Uterus (tissue), 3 donors: ENCODE measurements at regions not wholly inside any gene's neighbourhood (a gene's known extent, or its start where the extent isn't known, plus 50 kb on each side); places are given as distances from the start of the nearest gene placed in this dataset.

Experiments
- DNase-seq, 2 donors: peaks; one replicate each; pipeline ENCODE4 v3.0.0-alpha.2; 2019 to 2020
- H3K27ac ChIP-seq, 2 donors: fragments of 200-600 bp; sonication (generic); 1 replicate in 1 of 2; 2 replicates in 1 of 2; pipeline ENCODE4 v1.5.1; 2016 to 2018
- H3K27me3 ChIP-seq, 2 donors: fragments of 200-600 bp; sonication (generic); one replicate each; pipeline ENCODE4 v1.5.1; 2018 to 2019; ENCODE audit warnings: control low read depth in 1 of 2
- H3K36me3 ChIP-seq, 2 donors: fragments of 200-600 bp; sonication (generic); one replicate each; pipeline ENCODE4 v1.5.1; 2019; ENCODE audit warnings: control low read depth in 1 of 2
- H3K4me1 ChIP-seq, 2 donors: fragments of 200-600 bp; sonication (generic); one replicate each; pipeline ENCODE4 v1.5.1; 2018 to 2019; ENCODE audit warnings: control low read depth in 1 of 2
- H3K4me3 ChIP-seq, 2 donors: fragments of 200-600 bp; sonication (generic); 1 replicate in 1 of 2; 2 replicates in 1 of 2; pipeline ENCODE4 v1.5.1; 2018 to 2019; ENCODE audit warnings: mild to moderate bottlenecking in 1 of 2
- H3K9me3 ChIP-seq, 2 donors: fragments of 200-600 bp; sonication (generic); one replicate each; pipeline ENCODE4 v1.5.1; 2019; ENCODE audit warnings: control low read depth in 1 of 2
- POLR2A ChIP-seq, 2 donors: fragments of 450-650 bp; IDR thresholded peaks; one replicate each; pipeline ENCODE4 v1.6.1; 2016; ENCODE audit warnings: antibody characterized with exemption in 2 of 2, mild to moderate bottlenecking in 1 of 2, moderate library complexity in 1 of 2
- intact Hi-C: fragments of 100-400 bp; cut with DNase I; formaldehyde crosslinking; loops from one replicate; pipeline ENCODE4 v1.15.1; 2023; ENCODE audit warnings: low total_unique reads
- TF ChIP-seq, protein P1 (sequence below), 4 experiments: fragments of 200-600 bp in 2 of 4; fragments of 450-650 bp in 2 of 4; sonication (generic) in 2 of 4; IDR thresholded peaks; one replicate each; pipeline ENCODE4 v1.5.1; 2016 to 2019; ENCODE audit warnings: antibody characterized with exemption in 4 of 4, mild to moderate bottlenecking in 2 of 4, moderate library complexity in 1 of 4
- donor health status: DM: yes; HTN: yes; CAD: no.

GRCh38 chr22:27244328-27244727 lies 557.2 kb downstream of the MN1 start:
- H3K27ac ChIP-seq, result no peak overlapping the region
- no peaks in the 10 kb centered on the region for H3K27me3 ChIP-seq
- intact Hi-C loops, result no loop called here
- TF ChIP-seq, protein P1, sequence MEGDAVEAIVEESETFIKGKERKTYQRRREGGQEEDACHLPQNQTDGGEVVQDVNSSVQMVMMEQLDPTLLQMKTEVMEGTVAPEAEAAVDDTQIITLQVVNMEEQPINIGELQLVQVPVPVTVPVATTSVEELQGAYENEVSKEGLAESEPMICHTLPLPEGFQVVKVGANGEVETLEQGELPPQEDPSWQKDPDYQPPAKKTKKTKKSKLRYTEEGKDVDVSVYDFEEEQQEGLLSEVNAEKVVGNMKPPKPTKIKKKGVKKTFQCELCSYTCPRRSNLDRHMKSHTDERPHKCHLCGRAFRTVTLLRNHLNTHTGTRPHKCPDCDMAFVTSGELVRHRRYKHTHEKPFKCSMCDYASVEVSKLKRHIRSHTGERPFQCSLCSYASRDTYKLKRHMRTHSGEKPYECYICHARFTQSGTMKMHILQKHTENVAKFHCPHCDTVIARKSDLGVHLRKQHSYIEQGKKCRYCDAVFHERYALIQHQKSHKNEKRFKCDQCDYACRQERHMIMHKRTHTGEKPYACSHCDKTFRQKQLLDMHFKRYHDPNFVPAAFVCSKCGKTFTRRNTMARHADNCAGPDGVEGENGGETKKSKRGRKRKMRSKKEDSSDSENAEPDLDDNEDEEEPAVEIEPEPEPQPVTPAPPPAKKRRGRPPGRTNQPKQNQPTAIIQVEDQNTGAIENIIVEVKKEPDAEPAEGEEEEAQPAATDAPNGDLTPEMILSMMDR (IDR thresholded peaks at IDR 0.05), result no peak
- TF ChIP-seq POLR2A (IDR thresholded peaks at IDR 0.05), result no peak
- H3K4me3 ChIP-seq, result no peak overlapping the region
- H3K36me3 ChIP-seq, result no peaks in the 10 kb centered on the region
- DNase-seq, result no peak
- H3K9me3 ChIP-seq, result no peaks in the 10 kb centered on the region
- H3K4me1 ChIP-seq, result peaks cover 3 to 14% of the 10 kb centered on the region in 2 donors

- Histone ChIP-seq H3K36me3 (no peaks in the 10 kb centered on the region), H3K27ac (no peak overlapping the region), H3K4me3 (no peak overlapping the region), H3K4me1 (peaks cover 0 to 14% of the 10 kb centered on the region in 2 donors), H3K9me3 (no peaks in the 10 kb centered on the region), H3K27me3 (no peaks in the 10 kb centered on the region)
- DNase-seq, result no peak
- TF ChIP-seq POLR2A (IDR thresholded peaks at IDR 0.05), result no peak
- TF ChIP-seq, protein P1 (IDR thresholded peaks at IDR 0.05), result no peak
- intact Hi-C loops, result no loop called here
These were observed 556.5 kb downstream of the MN1 start for GRCh38 chr22:27245056-27245455.

DNA sequence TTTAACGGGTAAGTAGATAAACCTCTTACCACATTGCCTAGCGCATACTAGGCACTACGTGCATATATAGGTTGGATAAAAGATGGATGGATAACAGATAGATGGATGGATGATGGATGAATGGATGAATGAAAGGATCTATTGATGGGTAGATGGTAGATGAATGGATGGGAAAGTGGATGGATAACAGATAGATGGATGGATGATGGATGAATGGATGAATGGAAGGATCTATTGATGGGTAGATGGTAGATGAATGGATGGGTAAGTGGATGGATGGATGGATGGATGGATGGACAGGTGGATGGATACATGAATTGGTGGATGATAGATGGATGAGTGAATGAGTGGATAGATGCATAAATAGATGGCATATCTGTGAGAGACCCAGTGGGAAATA lies 555.0 kb downstream of the MN1 start:
- Histone ChIP-seq H3K36me3 (no peaks in the 10 kb centered on the region), H3K27ac (peak overlapping the region in 1 of 2 donors; percentile 75), H3K27me3 (no peaks in the 10 kb centered on the region), H3K9me3 (no peaks in the 10 kb centered on the region), H3K4me1 (peaks cover 0 to 14% of the 10 kb centered on the region in 2 donors), H3K4me3 (no peak overlapping the region)
- DNase-seq, result no peak
- TF ChIP-seq POLR2A (IDR thresholded peaks at IDR 0.05), result no peak
- TF ChIP-seq, protein P1 (IDR thresholded peaks at IDR 0.05), result no peak
- intact Hi-C loops, result no loop called here

DNA sequence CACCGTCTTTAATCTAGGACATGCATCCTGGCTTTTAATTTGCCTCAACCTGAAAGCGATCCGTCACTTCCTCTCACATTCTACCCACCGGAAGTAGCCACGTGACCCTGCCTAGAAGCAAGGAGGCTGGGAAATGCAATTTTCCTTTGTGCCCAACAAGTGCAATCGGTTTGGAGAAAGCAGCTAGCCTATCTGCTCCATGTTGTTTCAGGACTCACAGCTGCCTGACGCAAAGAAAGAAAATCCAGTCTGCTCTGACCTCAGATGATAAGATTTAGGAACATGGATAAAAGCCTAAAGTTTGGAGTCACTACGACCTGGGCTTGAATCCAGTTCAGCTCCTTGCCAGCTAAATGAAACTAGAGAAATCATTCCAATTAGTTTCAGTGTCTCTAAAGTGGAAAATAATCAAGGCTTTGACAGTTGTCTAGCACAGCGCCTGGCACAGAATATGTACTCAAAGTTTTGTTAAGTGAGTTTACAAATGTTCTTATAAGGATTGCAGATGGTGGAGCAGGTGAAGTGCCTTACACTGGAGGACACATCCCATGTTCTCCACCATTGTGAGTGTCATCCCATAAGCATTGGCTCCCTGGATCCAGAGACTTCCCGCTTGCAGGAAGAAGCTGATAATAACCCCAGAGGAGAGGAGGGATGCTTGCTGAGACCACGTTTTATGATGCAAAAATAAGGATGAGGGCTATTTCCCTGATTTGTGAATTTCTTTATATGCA lies 553.7 kb downstream of the MN1 start:
- H3K4me3 ChIP-seq, result no peak overlapping the region
- TF ChIP-seq, protein P1 (IDR thresholded peaks at IDR 0.05), result no peak
- TF ChIP-seq POLR2A (IDR thresholded peaks at IDR 0.05), result no peak
- no peaks in the 10 kb centered on the region for H3K9me3 ChIP-seq
- peak overlapping the region; percentile 68 to 75 for H3K27ac ChIP-seq
- no peaks in the 10 kb centered on the region for H3K27me3 ChIP-seq
- no peaks in the 10 kb centered on the region for H3K36me3 ChIP-seq
- intact Hi-C loops, result no loop called here
- DNase-seq, result peak; percentile 66 to 68
- peaks cover 0 to 14% of the 10 kb centered on the region in 2 donors for H3K4me1 ChIP-seq

- Histone ChIP-seq H3K9me3 (no peaks in the 10 kb centered on the region), H3K4me1 (peaks cover 0 to 14% of the 10 kb centered on the region in 2 donors), H3K27me3 (no peaks in the 10 kb centered on the region), H3K36me3 (no peaks in the 10 kb centered on the region), H3K27ac (peak overlapping the region in 1 of 2 donors; percentile 2), H3K4me3 (no peak overlapping the region)
- TF ChIP-seq, protein P1 (IDR thresholded peaks at IDR 0.05), result no peak
- TF ChIP-seq POLR2A (IDR thresholded peaks at IDR 0.05), result no peak
- intact Hi-C loops, result no loop called here
- no peak for DNase-seq
These were observed 551.1 kb downstream of the MN1 start for GRCh38 chr22:27250418-27250817.
